ENCODE measurements at regions not wholly inside any gene's neighbourhood (a gene's known extent, or its start where the extent isn't known, plus 50 kb on each side); places are given as distances from the start of the nearest gene placed in this dataset.

DNA sequence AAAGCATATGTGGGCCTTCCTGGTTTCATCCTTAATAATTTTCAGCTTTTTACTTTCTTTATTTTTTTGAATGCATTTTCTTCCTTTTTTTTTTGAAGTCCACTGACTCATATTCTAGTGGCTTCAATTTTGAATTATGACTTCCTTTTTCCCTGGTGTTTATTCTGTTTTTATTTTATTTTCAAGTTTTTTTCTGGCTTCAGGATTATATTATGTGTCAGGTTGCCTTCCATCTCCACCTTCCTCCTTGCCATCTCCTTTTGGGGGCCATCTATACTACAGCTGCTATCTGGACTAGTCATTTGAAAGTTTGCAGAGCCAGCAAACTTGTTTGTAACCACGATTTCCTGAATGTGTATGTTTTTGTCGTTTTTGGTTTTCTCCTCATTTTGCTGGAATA lies 117.6 kb downstream of the LEPR start:
- TF ChIP-seq FOXM1 (IDR thresholded peaks at IDR 0.05; ENCODE audit: borderline replicate concordance): no peak
- TF ChIP-seq ZNF384 (IDR thresholded peaks at IDR 0.05): no peak

Measured in HEK293T (cell line).